Activated CD8-positive, alpha-beta memory T cell treated with anti-CD3 and anti-CD28 coated beads for 36 hours (primary cell): ENCODE measurements at regions not wholly inside any gene's neighbourhood (a gene's known extent, or its start where the extent isn't known, plus 50 kb on each side); places are given as distances from the start of the nearest gene placed in this dataset.

Experiments used
- CTCF ChIA-PET: fragments of 350-600 bp; sonication (Branson Sonifier 250); formaldehyde crosslinking; loops from one replicate; lab custom pipeline; 2021; ENCODE audit warnings: antibody characterized with exemption; lab: Charles Lee
- POLR2A ChIA-PET: fragments of 350-600 bp; sonication (Branson Sonifier 250); formaldehyde crosslinking; loops from one replicate; lab custom pipeline; 2021; ENCODE audit warnings: antibody characterized with exemption; lab: Charles Lee

DNA sequence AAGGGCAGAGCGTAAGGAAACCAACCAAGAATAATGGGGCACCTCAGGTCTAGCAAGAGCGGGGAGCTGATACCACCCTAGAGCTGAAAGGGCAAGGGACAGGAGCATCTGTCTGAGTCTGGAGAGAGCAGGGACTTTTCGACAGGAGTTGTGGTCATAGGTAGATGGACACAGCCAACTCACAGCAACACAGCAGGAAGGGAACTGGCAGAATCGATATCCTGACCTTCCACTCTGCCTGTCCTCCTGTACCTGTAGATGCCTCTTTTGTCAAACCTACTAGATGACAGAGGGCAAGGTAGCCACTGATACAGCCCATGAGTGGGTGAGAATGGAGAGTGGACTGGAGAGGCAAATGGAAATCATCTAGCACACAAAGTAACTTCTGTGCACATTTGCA, 247.2 kb upstream of the EGLN3 start:
- CTCF ChIA-PET, result no interaction called here
- POLR2A ChIA-PET, result no interaction called here

DNA sequence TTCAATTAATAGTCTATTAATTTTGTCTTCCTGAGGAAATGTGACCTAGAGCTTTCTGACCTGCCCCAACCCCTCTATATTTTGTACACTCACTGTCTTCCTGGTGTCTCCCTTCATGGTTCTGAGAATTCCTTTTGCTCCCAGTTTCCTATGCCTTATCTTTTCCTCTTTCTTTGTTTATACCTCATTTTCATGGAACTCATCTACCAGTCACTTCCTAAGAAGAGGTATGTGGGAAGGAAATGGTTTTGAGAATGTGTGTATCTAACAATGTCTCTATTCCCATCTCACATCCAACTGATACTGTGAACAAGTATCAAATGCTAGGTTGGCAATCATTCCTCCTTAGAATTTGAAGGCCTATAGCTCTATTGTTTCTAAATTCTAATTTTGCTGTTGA, 245.1 kb upstream of the EGLN3 start:
- POLR2A ChIA-PET, result no interaction called here
- CTCF ChIA-PET, result no interaction called here

- ChIA-PET CTCF (no interaction called here), POLR2A (no interaction called here)
Observed at GRCh38 chr14:34190717-34191116, 239.8 kb upstream of the EGLN3 start.

DNA sequence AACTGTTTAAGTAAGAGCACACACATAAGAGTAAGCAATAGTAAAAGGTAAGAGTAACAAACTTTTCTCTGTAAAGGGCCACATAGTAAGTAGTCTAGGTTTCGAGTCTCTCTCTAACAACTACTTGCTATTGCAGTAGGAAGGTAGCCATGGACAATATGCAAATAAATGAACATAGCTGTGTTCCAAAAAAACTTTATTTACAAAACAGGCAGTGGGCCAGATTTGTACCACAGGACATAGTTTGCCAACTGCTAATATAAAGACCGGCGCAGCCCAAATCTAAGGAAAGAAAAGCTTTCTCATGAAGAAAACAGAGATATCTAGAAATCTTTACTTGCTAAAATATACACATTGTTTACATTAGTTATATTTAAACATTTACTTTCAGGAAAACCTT, 239.0 kb upstream of the EGLN3 start:
- ChIA-PET POLR2A (no interaction called here), CTCF (no interaction called here)

DNA sequence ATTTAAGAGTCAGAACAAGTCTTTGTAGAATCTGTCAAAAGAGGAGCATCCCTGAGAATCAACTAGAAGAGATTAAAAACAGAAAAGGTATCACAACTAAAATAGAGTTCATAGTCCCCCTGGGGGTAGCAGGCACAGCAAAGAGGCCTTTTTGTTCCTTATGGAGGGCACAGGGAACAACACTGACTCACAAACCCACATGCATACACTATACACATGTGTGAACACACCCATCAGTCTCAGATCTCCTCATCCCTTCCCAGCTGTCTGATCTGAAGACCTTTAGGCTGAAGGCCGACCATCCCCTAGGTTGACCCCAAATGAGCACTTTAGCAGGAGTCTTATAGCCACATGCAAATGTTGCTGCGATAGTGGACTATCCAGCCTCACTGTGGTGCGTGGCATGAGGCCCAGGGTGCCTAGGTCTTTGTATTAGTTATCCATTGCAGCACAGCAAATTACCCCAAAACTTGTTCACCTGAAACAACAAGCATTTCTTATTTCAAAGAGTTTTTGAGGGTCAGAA, 236.7 kb upstream of the EGLN3 start:
- ChIA-PET CTCF (no interaction called here), POLR2A (no interaction called here)

GRCh38 chr14:34187061-34187460, 236.2 kb upstream of the EGLN3 start:
- ChIA-PET CTCF (no interaction called here), POLR2A (no interaction called here)

DNA sequence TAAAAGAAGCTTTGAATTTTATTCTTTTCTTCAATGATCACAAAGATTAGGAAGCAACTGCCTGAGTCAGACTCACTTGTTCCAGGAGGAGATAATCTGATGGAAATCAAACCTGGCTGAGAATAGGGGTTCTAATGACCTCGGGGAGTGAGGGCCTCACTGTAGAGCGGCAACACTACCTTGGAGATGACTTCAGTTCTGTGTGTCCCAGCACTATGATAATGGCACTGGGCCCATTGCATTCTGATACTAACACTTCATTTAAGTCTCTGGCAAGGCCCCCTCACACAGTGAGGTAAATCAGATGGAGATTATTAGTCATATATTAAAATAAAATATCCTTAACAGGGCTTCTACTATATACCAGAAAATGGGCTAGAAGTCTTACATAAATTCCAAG, 233.3 kb upstream of the EGLN3 start:
- POLR2A ChIA-PET, result no interaction called here
- CTCF ChIA-PET, result no interaction called here

- ChIA-PET CTCF (no interaction called here), POLR2A (no interaction called here)
Observed at GRCh38 chr14:34183478-34183877, 232.6 kb upstream of the EGLN3 start.

DNA sequence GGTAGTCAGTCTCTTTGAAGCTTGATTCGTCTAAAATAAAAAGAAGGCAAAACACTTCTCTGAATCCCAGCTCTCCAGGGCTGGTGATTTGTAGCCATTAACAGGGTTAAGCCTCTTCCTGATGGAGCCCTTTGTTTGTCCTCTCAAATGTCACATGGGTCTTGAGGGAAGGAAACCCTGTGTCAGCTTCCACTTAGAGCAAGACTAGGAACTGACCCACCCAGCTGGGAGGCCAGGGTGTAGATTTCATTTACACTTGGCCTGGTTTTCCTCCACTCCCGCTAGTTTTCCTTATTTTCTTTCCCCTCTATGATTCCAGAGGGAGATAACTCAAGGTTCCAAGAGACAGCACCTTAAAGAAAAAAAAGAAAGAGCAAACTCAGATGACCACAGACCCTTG, 230.5 kb upstream of the EGLN3 start:
- ChIA-PET CTCF (interaction anchor here (0.6 kb wide), 1 partner anchor 1552 kb away, joined by 4 read pairs; no protein-coding TSS in a partner anchor), POLR2A (no interaction called here)

DNA sequence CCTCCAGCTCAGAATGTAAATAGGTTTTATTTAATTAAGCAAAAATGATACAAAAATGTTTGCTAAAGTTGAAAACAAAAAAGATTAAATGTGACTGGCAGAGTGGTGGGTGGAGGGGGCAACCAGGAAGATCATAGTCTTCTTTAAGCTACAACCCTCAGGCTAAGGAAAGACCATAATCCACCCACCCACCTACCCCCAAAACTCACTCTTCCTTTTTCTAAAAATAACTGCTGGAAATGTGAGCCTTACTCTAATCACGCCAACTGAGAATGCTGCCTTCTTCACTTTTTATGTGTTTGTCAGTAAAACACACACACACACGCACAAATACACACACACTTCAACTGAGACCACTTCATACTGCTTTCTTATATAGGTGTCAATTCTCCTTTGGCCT, 230.0 kb upstream of the EGLN3 start:
- CTCF ChIA-PET, result interaction anchor here (0.6 kb wide), 1 partner anchor 1552 kb away, joined by 4 read pairs; no protein-coding TSS in a partner anchor
- POLR2A ChIA-PET, result no interaction called here

- CTCF ChIA-PET, result no interaction called here
- POLR2A ChIA-PET, result no interaction called here
Observed at GRCh38 chr14:34180434-34180833, 229.6 kb upstream of the EGLN3 start.

- ChIA-PET CTCF (no interaction called here), POLR2A (no interaction called here)
Observed at GRCh38 chr14:34179727-34180126, 228.9 kb upstream of the EGLN3 start.

DNA sequence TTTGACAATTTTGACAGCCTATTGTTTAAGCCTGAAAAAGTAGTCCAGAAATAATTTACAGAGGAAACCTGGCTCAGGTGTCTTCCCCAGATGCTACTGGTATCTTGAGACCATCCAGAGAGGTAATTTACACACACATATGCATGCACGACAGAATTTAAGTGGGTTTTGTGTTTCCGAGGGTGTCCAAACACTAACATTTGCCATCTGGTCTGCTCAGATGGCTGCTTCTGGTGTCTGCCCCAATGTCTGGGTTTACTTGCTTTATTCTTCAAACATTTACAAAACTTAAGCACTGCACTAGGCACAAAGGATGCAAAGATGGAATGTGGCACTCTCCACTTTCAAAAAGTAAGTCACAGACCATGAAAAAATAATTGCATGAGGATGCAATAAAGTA, 226.6 kb upstream of the EGLN3 start:
- ChIA-PET CTCF (no interaction called here), POLR2A (no interaction called here)

DNA sequence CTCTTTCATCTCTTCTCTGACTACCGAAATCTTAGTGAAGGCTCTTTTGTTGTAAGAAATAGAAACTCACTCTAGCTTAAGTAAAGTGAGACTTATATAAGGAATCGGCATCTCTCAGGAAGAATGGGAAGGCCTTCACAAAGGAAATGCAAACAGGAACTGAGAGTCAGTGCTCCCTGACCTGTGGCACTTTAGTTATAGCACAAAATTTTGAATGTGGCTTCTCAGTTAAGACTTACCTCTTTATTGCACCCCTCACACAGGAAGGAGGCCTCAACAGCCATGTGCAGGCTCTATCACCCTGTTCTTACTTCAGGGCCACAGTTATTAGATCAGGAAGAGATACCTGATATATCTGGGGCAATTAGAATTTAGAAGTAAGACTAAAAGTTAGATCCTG, 224.7 kb upstream of the EGLN3 start:
- ChIA-PET CTCF (no interaction called here), POLR2A (no interaction called here)

DNA sequence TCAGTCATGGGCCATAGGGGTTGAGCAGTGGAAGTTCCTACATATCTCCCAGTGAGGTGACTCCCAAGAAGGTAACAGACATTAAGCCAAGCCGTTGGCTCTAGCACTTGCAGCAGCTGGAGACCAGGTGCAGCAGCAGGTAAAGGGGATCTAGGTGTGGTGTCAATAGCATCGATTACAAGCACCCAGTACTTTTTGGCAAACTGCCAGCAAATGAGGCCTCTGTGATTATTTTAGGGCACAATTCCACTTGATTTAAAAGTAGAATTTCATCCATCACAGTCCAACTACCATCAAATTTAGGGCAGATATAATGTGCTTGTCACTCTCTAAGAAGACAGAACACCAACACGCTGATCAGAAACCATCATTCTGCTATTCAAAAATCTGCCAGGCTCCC, 224.1 kb upstream of the EGLN3 start:
- POLR2A ChIA-PET, result no interaction called here
- CTCF ChIA-PET, result no interaction called here

DNA sequence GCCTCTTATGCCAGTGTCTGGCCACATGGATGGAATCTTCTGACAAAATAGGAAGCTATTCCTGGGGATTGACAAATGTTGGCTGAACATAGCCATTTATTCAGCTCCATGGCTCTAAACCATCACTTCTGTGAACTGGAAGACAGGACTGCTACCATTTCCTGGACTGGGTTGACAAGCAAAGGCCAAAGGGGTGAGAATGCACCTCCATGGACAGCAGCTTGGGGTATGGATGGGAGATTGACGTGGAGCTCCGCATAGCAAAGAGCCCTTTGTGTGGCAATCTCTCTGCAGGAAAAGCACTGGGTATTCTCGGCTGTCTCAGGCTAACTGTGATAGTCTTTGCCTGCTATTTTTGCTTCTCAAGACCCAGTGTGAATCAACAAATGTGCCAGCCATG, 223.0 kb upstream of the EGLN3 start:
- ChIA-PET POLR2A (no interaction called here), CTCF (no interaction called here)

DNA sequence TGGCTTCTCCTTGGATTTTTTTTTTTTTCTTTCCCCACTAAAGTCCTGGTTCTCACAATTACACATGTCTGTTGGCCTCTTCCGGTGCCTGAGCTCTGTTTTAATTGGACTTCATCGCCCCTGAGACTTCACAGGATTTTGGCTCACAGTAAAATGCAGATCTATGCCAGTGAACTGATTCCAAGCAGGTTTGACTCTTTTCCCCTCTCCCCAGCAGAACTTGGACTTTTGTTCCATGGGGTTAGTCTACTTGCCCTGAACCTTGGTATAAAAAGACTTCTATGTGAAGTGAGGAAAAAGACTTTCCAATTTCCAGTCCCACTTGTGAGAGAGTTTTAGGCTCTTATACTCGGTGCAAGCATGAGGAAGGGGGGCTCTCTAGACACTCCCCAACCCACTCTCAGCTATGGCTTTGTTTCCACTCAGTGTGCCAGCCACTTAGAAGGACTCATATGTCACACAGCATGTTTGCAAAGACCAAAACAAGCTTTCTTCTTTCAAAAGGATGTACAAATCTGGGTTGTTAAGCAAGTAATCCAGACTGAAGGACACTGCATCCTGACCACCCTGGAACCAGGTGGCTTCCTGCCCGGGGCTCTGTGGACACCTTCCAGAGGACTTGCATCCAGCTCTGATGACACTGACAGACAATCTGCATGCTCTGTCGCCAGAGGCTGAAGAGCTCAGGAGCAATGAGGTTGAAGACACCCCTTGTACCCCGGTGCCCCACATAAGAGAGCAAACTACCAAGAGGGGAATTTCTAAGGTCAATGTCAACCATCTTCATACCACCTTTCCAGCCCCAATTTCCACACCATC, 221.9 kb upstream of the EGLN3 start:
- ChIA-PET CTCF (no interaction called here), POLR2A (interaction anchor here (0.5 kb wide), 1 partner anchor 260 kb away, joined by 3 read pairs; no protein-coding TSS in a partner anchor)

DNA sequence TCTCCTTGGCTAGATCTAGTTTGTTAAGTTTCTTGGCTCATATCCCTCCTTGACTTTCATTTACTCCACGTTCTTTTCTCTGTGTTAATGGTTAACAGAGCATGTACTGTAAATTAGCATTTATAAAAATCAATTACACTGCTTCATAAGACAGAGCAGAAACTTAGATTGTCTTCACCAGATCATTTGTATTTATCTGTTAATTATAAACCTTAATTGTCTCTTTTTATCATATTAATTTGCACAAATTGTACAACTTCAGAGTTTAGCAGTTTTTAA, 221.2 kb upstream of the EGLN3 start:
- ChIA-PET CTCF (no interaction called here), POLR2A (no interaction called here)

- POLR2A ChIA-PET, result no interaction called here
- CTCF ChIA-PET, result no interaction called here
Observed at GRCh38 chr14:34171431-34172172, 220.7 kb upstream of the EGLN3 start.

GRCh38 chr14:34170882-34171281, 220.0 kb upstream of the EGLN3 start:
- ChIA-PET CTCF (interaction anchor here (0.6 kb wide), 1 partner anchor 217 kb away, joined by 3 read pairs; no protein-coding TSS in a partner anchor), POLR2A (no interaction called here)

GRCh38 chr14:34169561-34169960, 218.7 kb upstream of the EGLN3 start:
- CTCF ChIA-PET, result no interaction called here

More at GRCh38 chr14:34169561-34169960, 218.7 kb upstream of the EGLN3 start:
- POLR2A ChIA-PET, result no interaction called here
